ENCODE measurements at regions not wholly inside any gene's neighbourhood (a gene's known extent, or its start where the extent isn't known, plus 50 kb on each side); places are given as distances from the start of the nearest gene placed in this dataset.
"Not testable (repeated sequence)": the region's sequence is repeated elsewhere in the genome, so short reads cannot be mapped to it uniquely, and the experiment has no call there.

DNA sequence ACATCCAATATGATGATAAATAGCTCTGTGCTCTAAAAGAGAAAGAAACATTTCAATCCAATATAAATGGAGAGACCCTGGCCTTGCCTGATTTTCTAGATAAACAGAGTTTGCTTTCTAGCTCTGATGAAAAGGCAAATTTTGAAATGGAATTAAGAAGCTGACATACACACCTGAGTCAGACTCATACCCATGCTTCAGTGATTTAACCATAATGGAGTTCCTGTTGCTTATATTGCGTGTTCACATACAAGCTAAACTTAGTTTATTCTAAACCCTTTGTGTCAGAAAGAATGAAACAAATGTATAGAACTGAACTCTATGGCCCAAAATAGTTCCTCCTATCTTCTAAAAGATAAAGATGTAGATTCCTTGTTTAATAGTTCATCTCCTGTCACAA, 760.8 kb upstream of the ARPP21 start:
- no peak for DNase-seq (ENCODE audit: low spot score)

- no peak for DNase-seq (ENCODE audit: low spot score)
Measured at GRCh38 chr3:34881026-34881425, 758.3 kb upstream of the ARPP21 start.

GRCh38 chr3:34882764-34883163, 756.6 kb upstream of the ARPP21 start:
- no peak for DNase-seq (ENCODE audit: low spot score)

- DNase-seq (ENCODE audit: low spot score), result no peak
Measured at GRCh38 chr3:34884007-34884406, 755.3 kb upstream of the ARPP21 start.

- no peak for DNase-seq (ENCODE audit: low spot score)
Measured at GRCh38 chr3:34886443-34886842, 752.9 kb upstream of the ARPP21 start.

- no peak for DNase-seq (ENCODE audit: low spot score)
Measured at GRCh38 chr3:34889641-34890040, 749.7 kb upstream of the ARPP21 start.

DNA sequence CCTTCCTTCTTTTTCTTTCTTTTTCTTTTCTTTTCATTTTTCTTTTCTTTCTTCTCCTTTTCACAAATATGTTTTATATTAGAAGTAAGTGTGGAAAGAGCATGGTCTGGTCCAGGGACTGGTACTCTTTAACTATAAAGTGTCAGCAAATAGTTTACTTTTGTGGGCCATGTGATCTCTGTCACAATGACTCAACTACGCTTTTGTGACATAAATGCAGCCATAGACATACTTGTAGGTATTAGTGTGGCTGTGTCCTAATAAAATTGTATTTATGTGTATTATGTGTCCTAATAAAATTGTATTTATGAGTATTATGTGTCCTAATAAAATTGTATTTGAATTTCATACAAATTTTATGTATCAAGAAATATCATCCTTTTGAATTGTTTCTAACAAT, 749.1 kb upstream of the ARPP21 start:
- no peak for DNase-seq (ENCODE audit: low spot score)

DNA sequence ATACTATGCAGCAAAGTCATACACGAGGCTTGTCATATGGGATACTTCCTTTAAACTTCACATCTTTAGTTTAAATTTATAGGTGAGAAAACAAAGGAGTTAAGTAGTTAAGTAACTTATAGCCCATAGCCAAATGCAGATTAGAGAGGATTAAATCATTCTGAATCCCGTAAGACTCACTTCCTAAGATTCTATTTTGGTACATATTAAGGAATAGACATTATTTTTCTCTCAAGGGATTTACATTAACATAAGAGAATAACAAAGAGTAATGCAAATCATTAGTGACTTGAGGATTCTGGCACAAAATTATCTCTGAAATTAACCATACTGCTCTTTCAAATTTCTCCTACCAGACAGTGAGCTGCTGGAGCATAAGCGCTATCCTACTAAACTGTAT, 747.4 kb upstream of the ARPP21 start:
- no peak for DNase-seq (ENCODE audit: low spot score)

DNA sequence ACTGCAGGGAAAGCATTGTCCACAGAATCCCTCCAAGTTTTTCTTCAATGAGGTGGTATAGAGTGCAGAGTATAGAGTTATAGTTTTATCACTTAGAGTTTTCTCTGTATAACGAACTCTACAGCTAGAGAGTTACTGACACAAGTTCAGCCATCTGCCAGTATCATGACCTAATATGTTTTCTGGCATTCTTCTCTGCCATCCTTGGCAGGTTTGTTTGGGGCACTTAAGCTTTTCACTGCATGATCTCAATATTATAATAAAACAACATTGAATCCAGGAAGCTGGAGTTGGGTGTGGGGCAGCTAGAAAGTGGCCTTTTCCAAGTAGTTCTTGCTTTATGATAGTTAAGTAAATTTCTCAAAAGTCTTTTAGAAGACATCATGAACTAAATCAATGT, 743.5 kb upstream of the ARPP21 start:
- no peak for DNase-seq (ENCODE audit: low spot score)

DNA sequence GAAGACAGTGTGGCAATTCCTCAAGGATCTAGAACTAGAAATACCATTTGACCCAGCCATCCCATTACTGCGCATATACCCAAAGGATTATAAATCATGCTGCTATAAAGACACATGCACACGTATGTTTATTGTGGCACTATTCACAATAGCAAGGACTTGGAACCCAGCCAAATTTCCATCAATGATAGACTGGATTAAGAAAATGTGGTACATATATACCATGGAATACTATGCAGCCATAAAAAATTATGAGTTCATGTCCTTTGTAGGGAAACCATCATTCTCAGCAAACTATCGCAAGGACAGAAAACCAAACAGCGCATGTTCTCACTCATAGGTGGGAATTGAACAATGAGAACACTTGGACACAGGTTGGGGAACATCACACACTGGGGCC, 729.6 kb upstream of the ARPP21 start:
- not testable (repeated sequence) for DNase-seq (ENCODE audit: low spot score)

- DNase-seq (ENCODE audit: low spot score), result no peak
Measured at GRCh38 chr3:34919025-34919424, 720.3 kb upstream of the ARPP21 start.

- DNase-seq (ENCODE audit: low spot score), result no peak
Measured at GRCh38 chr3:34920806-34921205, 718.5 kb upstream of the ARPP21 start.

GRCh38 chr3:34924961-34925360, 714.4 kb upstream of the ARPP21 start:
- DNase-seq (ENCODE audit: low spot score), result no peak

- no peak for DNase-seq (ENCODE audit: low spot score)
Measured at GRCh38 chr3:34925851-34926250, 713.5 kb upstream of the ARPP21 start.

DNA sequence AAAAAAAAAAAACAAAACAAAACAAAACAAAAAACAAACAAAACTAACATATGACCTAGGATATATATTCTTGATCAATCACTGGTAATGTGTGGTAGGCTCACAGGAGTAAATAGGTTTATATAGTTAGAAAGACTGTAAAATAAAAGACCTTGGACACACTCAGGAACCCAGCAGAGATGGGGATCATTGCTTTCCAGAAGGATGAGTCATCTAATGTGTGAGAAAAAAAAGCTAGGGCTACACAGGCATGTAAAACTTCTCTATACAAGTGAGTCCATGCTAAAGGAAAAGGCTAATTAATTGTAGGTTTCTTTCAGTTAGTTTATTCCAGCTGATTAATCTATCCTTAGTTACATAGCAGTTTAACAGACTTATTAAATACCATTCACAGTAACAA, 710.3 kb upstream of the ARPP21 start:
- no peak for DNase-seq (ENCODE audit: low spot score)

DNA sequence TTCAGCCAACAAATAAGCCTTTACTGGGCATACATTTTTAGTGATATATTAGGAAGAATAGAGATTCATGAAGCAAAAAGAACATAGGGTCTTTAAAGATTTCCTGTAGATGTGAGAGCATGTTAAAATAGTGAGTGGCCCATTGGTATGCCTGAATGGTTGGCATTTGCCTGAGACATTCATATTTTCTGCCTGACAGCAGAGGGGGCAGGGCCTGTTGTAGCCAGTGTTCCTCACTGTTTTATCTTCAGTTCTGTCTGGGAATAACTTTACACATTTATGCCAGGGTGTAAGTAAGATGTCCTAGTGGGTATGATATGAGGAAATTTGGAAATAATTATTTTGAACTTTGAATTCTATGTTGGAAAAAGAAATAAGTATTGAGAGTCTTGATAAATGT, 704.7 kb upstream of the ARPP21 start:
- no peak for DNase-seq (ENCODE audit: low spot score)

GRCh38 chr3:34938784-34939183, 700.5 kb upstream of the ARPP21 start:
- no peak for DNase-seq (ENCODE audit: low spot score)

- no peak for DNase-seq (ENCODE audit: low spot score)
Measured at GRCh38 chr3:34942256-34942655, 697.1 kb upstream of the ARPP21 start.

DNA sequence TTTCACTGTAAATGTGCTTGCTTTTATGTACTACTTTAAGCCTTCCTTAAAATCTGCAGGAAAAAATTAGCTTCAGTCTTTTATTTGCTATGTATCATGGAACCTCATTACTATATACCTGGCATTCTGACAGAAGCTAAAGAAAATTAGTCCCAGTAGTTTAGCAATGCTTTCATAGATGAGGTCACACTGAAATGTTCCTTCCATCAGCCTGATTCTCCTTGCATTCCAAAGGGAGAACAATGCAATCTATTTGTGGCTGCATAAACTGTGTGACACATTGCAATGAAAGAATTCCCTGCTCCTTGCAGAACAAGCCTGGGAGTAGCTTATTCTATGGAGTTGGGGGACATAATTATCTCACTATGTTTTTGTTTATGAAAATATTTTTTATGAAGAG, 691.5 kb upstream of the ARPP21 start:
- no peak for DNase-seq (ENCODE audit: low spot score)

DNA sequence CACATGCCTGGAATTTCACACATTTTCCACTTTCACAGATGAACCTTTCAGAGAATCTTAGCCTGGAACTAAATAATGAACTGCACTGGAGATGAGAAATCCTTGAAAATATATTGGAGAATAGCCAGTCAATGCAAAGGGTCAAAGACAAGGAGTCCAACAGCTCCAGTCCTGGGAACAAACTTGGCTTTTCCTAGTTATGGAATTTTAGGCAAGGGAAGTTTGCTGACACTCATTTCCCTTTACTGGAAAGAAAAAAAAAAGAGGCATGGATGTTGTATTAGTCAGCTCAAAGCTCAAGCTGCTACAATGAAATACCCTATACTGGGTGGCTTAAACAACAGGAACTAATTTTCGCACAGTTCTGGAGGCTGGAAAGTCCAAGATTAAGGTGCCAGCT, 690.8 kb upstream of the ARPP21 start:
- no peak for DNase-seq (ENCODE audit: low spot score)

GRCh38 chr3:34955680-34956079, 683.6 kb upstream of the ARPP21 start:
- DNase-seq (ENCODE audit: low spot score), result no peak

GRCh38 chr3:34956511-34956910, 682.8 kb upstream of the ARPP21 start:
- DNase-seq (ENCODE audit: low spot score), result no peak

GRCh38 chr3:34957677-34958076, 681.6 kb upstream of the ARPP21 start:
- DNase-seq (ENCODE audit: low spot score), result no peak

- no peak for DNase-seq (ENCODE audit: low spot score)
Measured at GRCh38 chr3:34969513-34969912, 669.8 kb upstream of the ARPP21 start.

- no peak for DNase-seq (ENCODE audit: low spot score)
Measured at GRCh38 chr3:34972481-34972880, 666.8 kb upstream of the ARPP21 start.
